ENCODE measurements at regions not wholly inside any gene's neighbourhood (a gene's known extent, or its start where the extent isn't known, plus 50 kb on each side); places are given as distances from the start of the nearest gene placed in this dataset.

- ChIA-PET CTCF (no interaction called here), POLR2A (no interaction called here)
Observed at GRCh38 chr10:118838364-118838763, 83.6 kb upstream of the CACUL1 start.

GRCh38 chr10:118839348-118839747, 84.6 kb upstream of the CACUL1 start:
- intact Hi-C loops (cut with micrococcal nuclease), result no loop called here
- Mint-ChIP-seq H3K27ac (peak overlapping the region; percentile 69), H3K27me3 (no peaks in the 10 kb centered on the region), H3K36me3 (ENCODE audit: low read depth) (no peaks in the 10 kb centered on the region), H3K4me1 (ENCODE audit: low read depth) (peaks cover 17% of the 10 kb centered on the region), H3K9me3 (no peaks in the 10 kb centered on the region), H3K4me3 (no peak overlapping the region)
- ATAC-seq (no peak), DNase-seq (no peak)
- CTCF ChIA-PET, result interaction anchor here (2.8 kb wide), 1 partner anchor 10 kb away, joined by 10 read pairs; no protein-coding TSS in a partner anchor
- TF ChIP-seq CTCF (IDR thresholded peaks at IDR 0.05), result no peak
- POLR2A ChIA-PET, result no interaction called here

More at GRCh38 chr10:118838364-118838763, 83.6 kb upstream of the CACUL1 start:
- Mint-ChIP-seq H3K36me3 (ENCODE audit: low read depth) (no peaks in the 10 kb centered on the region), H3K4me1 (ENCODE audit: low read depth) (peaks cover 17% of the 10 kb centered on the region), H3K4me3 (no peak overlapping the region), H3K27me3 (peaks cover 1% of the 10 kb centered on the region), H3K9me3 (no peaks in the 10 kb centered on the region), H3K27ac (no peak overlapping the region)
- ATAC-seq (no peak), DNase-seq (no peak)
- TF ChIP-seq CTCF (IDR thresholded peaks at IDR 0.05), result no peak
- intact Hi-C loops (cut with micrococcal nuclease), result no loop called here

- H3K4me3 Mint-ChIP-seq, result no peak overlapping the region
Observed at GRCh38 chr10:118840071-118840775, 85.5 kb upstream of the CACUL1 start.

GRCh38 chr10:118840776-118841468, 86.2 kb upstream of the CACUL1 start:
- ChIA-PET POLR2A (interaction anchor here (1.2 kb wide), 1 partner anchor 22 kb away, joined by 3 read pairs; no protein-coding TSS in a partner anchor), CTCF (interaction anchor here (1.0 to 2.8 kb wide), 3 partner anchors 9 to 36 kb away, joined by 3 to 10 read pairs (median 6); no protein-coding TSS in a partner anchor)
- no peak for TF ChIP-seq CTCF (IDR thresholded peaks at IDR 0.05)
- no peaks in the 10 kb centered on the region for H3K9me3 Mint-ChIP-seq
- DNase-seq (no peak), ATAC-seq (no peak)
- H3K27me3 Mint-ChIP-seq, result peaks cover 1% of the 10 kb centered on the region
- H3K27ac Mint-ChIP-seq, result peak overlapping the region; percentile 15
- intact Hi-C loops (cut with micrococcal nuclease), result no loop called here
- H3K36me3 Mint-ChIP-seq (ENCODE audit: low read depth), result no peaks in the 10 kb centered on the region
- H3K4me1 Mint-ChIP-seq (ENCODE audit: low read depth), result peaks cover 17% of the 10 kb centered on the region
- no peak overlapping the region for H3K4me3 Mint-ChIP-seq

More at GRCh38 chr10:118840071-118840775, 85.5 kb upstream of the CACUL1 start:
- H3K9me3 Mint-ChIP-seq, result no peaks in the 10 kb centered on the region
- ATAC-seq (peak; percentile 97), DNase-seq (peak; percentile 96)
- CTCF ChIA-PET, result interaction anchor here (1.2 to 2.8 kb wide), 2 partner anchors 10 to 13 kb away, joined by 6 to 10 read pairs; no protein-coding TSS in a partner anchor
- intact Hi-C loops (cut with micrococcal nuclease), result no loop called here
- no peaks in the 10 kb centered on the region for H3K27me3 Mint-ChIP-seq
- H3K4me1 Mint-ChIP-seq (ENCODE audit: low read depth), result peaks cover 17% of the 10 kb centered on the region
- POLR2A ChIA-PET, result interaction anchor here (1.2 kb wide), 1 partner anchor 22 kb away, joined by 3 read pairs; no protein-coding TSS in a partner anchor
- H3K27ac Mint-ChIP-seq, result peak overlapping the region; percentile 69
- no peaks in the 10 kb centered on the region for H3K36me3 Mint-ChIP-seq (ENCODE audit: low read depth)
- no peak for TF ChIP-seq CTCF (IDR thresholded peaks at IDR 0.05)
